ENCODE measurements at regions not wholly inside any gene's neighbourhood (a gene's known extent, or its start where the extent isn't known, plus 50 kb on each side); places are given as distances from the start of the nearest gene placed in this dataset.
"Not testable (repeated sequence)": the region's sequence is repeated elsewhere in the genome, so short reads cannot be mapped to it uniquely, and the experiment has no call there.

GRCh38 chr4:176622251-176622948 lies 170.3 kb downstream of the VEGFC start:
- no peak for ATAC-seq
- no peak for DNase-seq
- Mint-ChIP-seq H3K36me3 (ENCODE audit: low read depth) (no peaks in the 10 kb centered on the region), H3K27ac (no peak overlapping the region), H3K9me3 (ENCODE audit: low read depth) (no peaks in the 10 kb centered on the region), H3K4me3 (no peak overlapping the region), H3K27me3 (peaks cover 3% of the 10 kb centered on the region), H3K4me1 (no peaks in the 10 kb centered on the region)
- ChIA-PET CTCF (interaction anchor here (0.6 to 0.9 kb wide), 2 partner anchors 9 to 20 kb away, joined by 3 read pairs; no protein-coding TSS in a partner anchor), POLR2A (no interaction called here)
- intact Hi-C loops (cut with DNase I, micrococcal nuclease) = no loop called here

- H3K27ac Mint-ChIP-seq; H3K27me3 Mint-ChIP-seq; DNase-seq; intact Hi-C loops (cut with DNase I, micrococcal nuclease); POLR2A ChIA-PET; ATAC-seq; H3K4me3 Mint-ChIP-seq; CTCF ChIA-PET; H3K9me3 Mint-ChIP-seq (ENCODE audit: low read depth); H3K36me3 Mint-ChIP-seq (ENCODE audit: low read depth); H3K4me1 Mint-ChIP-seq: not testable (repeated sequence)
Measured at GRCh38 chr4:176624983-176625610, 167.6 kb downstream of the VEGFC start.

GRCh38 chr4:176627916-176628315 lies 164.8 kb downstream of the VEGFC start:
- ATAC-seq (no peak), DNase-seq (no peak)
- Mint-ChIP-seq H3K27me3 (no peaks in the 10 kb centered on the region), H3K27ac (no peak overlapping the region), H3K9me3 (ENCODE audit: low read depth) (no peaks in the 10 kb centered on the region), H3K36me3 (ENCODE audit: low read depth) (no peaks in the 10 kb centered on the region), H3K4me1 (no peaks in the 10 kb centered on the region), H3K4me3 (no peak overlapping the region)
- intact Hi-C loops (cut with DNase I, micrococcal nuclease) = no loop called here
- ChIA-PET CTCF (interaction anchor here (0.6 kb wide), 1 partner anchor 60 kb away, joined by 3 read pairs; no protein-coding TSS in a partner anchor), POLR2A (no interaction called here)

GRCh38 chr4:176631611-176632010 lies 161.1 kb downstream of the VEGFC start:
- POLR2A ChIA-PET = no interaction called here
- no peaks in the 10 kb centered on the region for H3K27me3 Mint-ChIP-seq
- H3K27ac Mint-ChIP-seq = no peak overlapping the region
- no peaks in the 10 kb centered on the region for H3K9me3 Mint-ChIP-seq (ENCODE audit: low read depth)
- no peak for ATAC-seq
- DNase-seq = no peak
- H3K36me3 Mint-ChIP-seq (ENCODE audit: low read depth) = no peaks in the 10 kb centered on the region
- H3K4me1 Mint-ChIP-seq = no peaks in the 10 kb centered on the region
- intact Hi-C loops (cut with DNase I, micrococcal nuclease) = no loop called here
- no peak overlapping the region for H3K4me3 Mint-ChIP-seq
- CTCF ChIA-PET = interaction anchor here (0.6 kb wide), 1 partner anchor 435 kb away, joined by 3 read pairs; no protein-coding TSS in a partner anchor

Data from activated CD4-positive, alpha-beta T cell treated with anti-CD3 and anti-CD28 coated beads for 36 hours (primary cell).